Stimulated activated naive B cell treated with anti-CD40 and anti-IgM and Interleukin-4, amounts not matched to agents 10 μg/mL and 1 μg/mL and 100 μg/mL, for 72 hours (primary cell): ENCODE measurements at regions not wholly inside any gene's neighbourhood (a gene's known extent, or its start where the extent isn't known, plus 50 kb on each side); places are given as distances from the start of the nearest gene placed in this dataset.
"Not testable (repeated sequence)": the region's sequence is repeated elsewhere in the genome, so short reads cannot be mapped to it uniquely, and the experiment has no call there.

Experiments used
- ATAC-seq, 2 donors: fragments of 150-1000 bp; cut with Tn5 transposase; replicated peaks; 2 replicates each; pipeline ENCODE4 v1.10.0; 2021; ENCODE audit warnings: moderate library complexity in 1 of 2
- DNase-seq: peaks from one replicate; pipeline ENCODE4 v3.0.0; 2021
- H3K27ac Mint-ChIP-seq: one replicate; pipeline ENCODE4 v1.8.0; 2022; ENCODE audit warnings: mild to moderate bottlenecking, mixed read lengths
- H3K27me3 Mint-ChIP-seq, 2 donors: one replicate each; pipeline ENCODE4 v1.8.0; 2022; ENCODE audit warnings: mixed read lengths in 2 of 2
- H3K36me3 Mint-ChIP-seq, 2 donors: one replicate each; pipeline ENCODE4 v1.8.0; 2022; ENCODE audit warnings: mixed read lengths in 2 of 2, mild to moderate bottlenecking in 1 of 2
- H3K4me1 Mint-ChIP-seq, 2 donors: one replicate each; pipeline ENCODE4 v1.8.0; 2022; ENCODE audit warnings: mixed read lengths in 2 of 2, mild to moderate bottlenecking in 1 of 2
- H3K4me3 Mint-ChIP-seq, 2 donors: one replicate each; pipeline ENCODE4 v1.8.0; 2022; ENCODE audit warnings: mild to moderate bottlenecking in 2 of 2, mixed read lengths in 2 of 2, moderate library complexity in 1 of 2
- H3K9me3 Mint-ChIP-seq, 2 donors: one replicate each; pipeline ENCODE4 v1.8.0; 2022; ENCODE audit warnings: mixed read lengths in 2 of 2, mild to moderate bottlenecking in 1 of 2

DNA sequence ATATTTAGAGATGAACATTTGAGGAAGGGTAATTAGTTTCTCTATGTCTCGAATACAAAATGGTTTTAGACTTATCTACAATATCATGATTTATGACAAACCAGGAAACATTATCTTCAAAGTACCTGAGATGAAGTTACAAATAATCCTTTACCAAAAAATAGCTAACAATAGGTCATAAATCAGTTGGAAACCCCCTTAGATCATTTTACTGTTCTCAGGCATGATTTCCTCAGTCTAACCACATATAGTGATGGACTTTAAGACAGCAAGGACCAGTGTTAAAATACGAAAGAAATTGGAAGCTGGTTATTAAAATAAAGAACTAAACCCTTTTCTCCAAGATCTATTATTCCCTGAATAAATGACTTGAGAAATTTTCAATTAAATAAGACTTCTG is 235.4 kb downstream of the RASSF9 start:
- no peaks in the 10 kb centered on the region for H3K4me1 Mint-ChIP-seq
- no peaks in the 10 kb centered on the region for H3K27me3 Mint-ChIP-seq
- DNase-seq (no peak), ATAC-seq (no peak)
- H3K36me3 Mint-ChIP-seq, result no peaks in the 10 kb centered on the region
- peaks cover 2 to 10% of the 10 kb centered on the region in 2 donors for H3K9me3 Mint-ChIP-seq
- H3K4me3 Mint-ChIP-seq, result no peak overlapping the region
- H3K27ac Mint-ChIP-seq, result no peak overlapping the region

DNA sequence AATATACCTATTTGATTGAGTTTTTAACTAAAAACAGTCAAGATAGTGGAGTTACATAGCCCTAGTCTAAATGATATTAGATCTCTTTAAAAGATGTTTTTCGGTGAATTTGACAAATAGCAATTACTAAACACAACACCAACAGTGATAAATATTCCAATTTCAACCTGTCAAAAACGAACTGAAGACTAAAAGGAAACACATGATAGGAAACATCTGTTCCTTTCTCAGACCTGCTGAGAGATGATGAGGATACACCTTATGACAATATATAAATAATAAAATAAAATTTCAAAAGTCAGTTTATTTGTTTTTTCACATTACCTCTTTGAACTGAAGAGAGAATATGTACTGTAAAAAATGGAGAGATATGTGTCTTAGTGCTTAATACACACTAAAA is 232.7 kb downstream of the RASSF9 start:
- Mint-ChIP-seq H3K4me3 (no peak overlapping the region), H3K27me3 (no peaks in the 10 kb centered on the region), H3K36me3 (no peaks in the 10 kb centered on the region), H3K27ac (no peak overlapping the region), H3K9me3 (peaks cover 0 to 3% of the 10 kb centered on the region in 2 donors), H3K4me1 (no peaks in the 10 kb centered on the region)
- ATAC-seq (no peak), DNase-seq (no peak)

GRCh38 chr12:85606455-85606854 is 229.8 kb downstream of the RASSF9 start:
- Mint-ChIP-seq H3K27me3 (no peaks in the 10 kb centered on the region), H3K27ac (no peak overlapping the region), H3K4me1 (no peaks in the 10 kb centered on the region), H3K36me3 (no peaks in the 10 kb centered on the region), H3K9me3 (peaks cover 0 to 3% of the 10 kb centered on the region in 2 donors), H3K4me3 (no peak overlapping the region)
- DNase-seq (no peak), ATAC-seq (no peak)

- Mint-ChIP-seq H3K4me3 (no peak overlapping the region), H3K36me3 (no peaks in the 10 kb centered on the region), H3K9me3 (no peaks in the 10 kb centered on the region), H3K27ac (no peak overlapping the region), H3K4me1 (no peaks in the 10 kb centered on the region), H3K27me3 (no peaks in the 10 kb centered on the region)
- ATAC-seq, result no peak
- DNase-seq, result no peak
Measured at GRCh38 chr12:85609778-85610177, 226.4 kb downstream of the RASSF9 start.

- Mint-ChIP-seq H3K4me3 (no peak overlapping the region), H3K27ac (no peak overlapping the region), H3K27me3 (no peaks in the 10 kb centered on the region), H3K36me3 (no peaks in the 10 kb centered on the region), H3K4me1 (no peaks in the 10 kb centered on the region), H3K9me3 (no peaks in the 10 kb centered on the region)
- DNase-seq (no peak), ATAC-seq (no peak)
Measured at GRCh38 chr12:85610194-85610593, 226.0 kb downstream of the RASSF9 start.

GRCh38 chr12:85616201-85616600 is 220.0 kb downstream of the RASSF9 start:
- no peak overlapping the region for H3K4me3 Mint-ChIP-seq
- no peaks in the 10 kb centered on the region for H3K36me3 Mint-ChIP-seq
- ATAC-seq (no peak), DNase-seq (no peak)
- H3K4me1 Mint-ChIP-seq, result no peaks in the 10 kb centered on the region
- H3K27ac Mint-ChIP-seq, result no peak overlapping the region
- H3K9me3 Mint-ChIP-seq, result no peaks in the 10 kb centered on the region
- no peaks in the 10 kb centered on the region for H3K27me3 Mint-ChIP-seq

DNA sequence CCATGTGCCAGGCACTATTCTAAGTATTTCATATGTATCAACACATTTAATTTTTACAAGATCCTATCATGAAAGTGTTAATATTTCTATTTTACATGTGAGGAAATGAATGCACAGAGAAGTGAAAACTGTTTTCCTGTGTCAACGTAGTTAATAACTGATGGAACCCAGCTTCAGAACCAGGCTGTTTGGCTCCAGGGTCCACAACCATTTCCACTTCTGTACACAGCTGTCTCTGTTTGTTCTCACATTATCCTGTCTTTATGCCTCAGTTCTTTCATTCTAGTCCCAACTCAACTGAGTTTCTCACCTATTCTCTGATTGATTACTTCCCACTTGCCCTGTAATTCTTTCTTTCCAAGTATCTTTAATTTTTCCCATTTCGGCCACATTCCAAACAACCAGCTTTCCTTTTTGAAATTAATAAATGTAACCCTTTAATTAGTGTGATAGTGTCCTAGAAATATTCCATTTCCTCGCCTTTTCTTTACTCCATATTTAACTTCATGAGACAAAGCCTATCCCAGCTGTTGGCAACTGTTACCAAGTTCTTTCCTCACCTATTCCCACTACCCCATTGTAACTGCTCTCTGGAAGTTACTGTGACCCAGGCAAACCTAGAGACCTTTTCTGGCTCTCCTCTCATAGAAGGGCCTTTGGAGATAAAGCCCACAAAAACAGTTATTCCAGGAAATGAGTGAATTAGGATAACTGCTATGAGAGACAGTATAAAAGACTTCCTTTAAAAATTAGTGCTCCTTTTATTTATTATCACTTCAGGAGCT is 218.7 kb downstream of the RASSF9 start:
- no peak overlapping the region for H3K27ac Mint-ChIP-seq
- H3K4me1 Mint-ChIP-seq, result no peaks in the 10 kb centered on the region
- no peaks in the 10 kb centered on the region for H3K36me3 Mint-ChIP-seq
- no peaks in the 10 kb centered on the region for H3K27me3 Mint-ChIP-seq
- H3K9me3 Mint-ChIP-seq, result no peaks in the 10 kb centered on the region
- no peak for ATAC-seq
- no peak overlapping the region for H3K4me3 Mint-ChIP-seq
- no peak for DNase-seq

DNA sequence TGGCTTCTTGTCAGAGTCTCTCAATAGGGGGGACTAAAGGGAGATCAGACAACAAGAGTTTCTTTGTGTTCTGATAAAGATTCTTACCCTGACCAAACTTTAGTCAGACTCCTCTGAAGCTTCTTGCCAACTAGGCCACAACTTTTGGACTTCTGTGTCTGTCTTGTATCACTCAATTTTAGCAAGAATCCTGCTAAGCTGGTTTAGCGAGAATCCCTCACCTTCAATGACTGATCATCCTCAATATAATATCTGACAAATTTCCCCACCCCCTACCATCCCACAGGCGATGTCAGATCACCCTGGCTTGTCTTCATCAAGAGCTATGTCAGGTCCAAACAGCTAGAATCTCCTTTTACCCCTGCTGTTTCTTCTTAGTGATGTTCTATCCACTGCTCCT is 215.2 kb downstream of the RASSF9 start:
- no peak overlapping the region for H3K27ac Mint-ChIP-seq
- H3K4me1 Mint-ChIP-seq, result no peaks in the 10 kb centered on the region
- no peaks in the 10 kb centered on the region for H3K36me3 Mint-ChIP-seq
- H3K4me3 Mint-ChIP-seq, result no peak overlapping the region
- no peaks in the 10 kb centered on the region for H3K9me3 Mint-ChIP-seq
- no peak for DNase-seq
- no peak for ATAC-seq
- no peaks in the 10 kb centered on the region for H3K27me3 Mint-ChIP-seq

GRCh38 chr12:85623763-85624162 is 212.4 kb downstream of the RASSF9 start:
- Mint-ChIP-seq H3K4me1 (no peaks in the 10 kb centered on the region), H3K9me3 (peaks cover 3% of the 10 kb centered on the region in 2 donors), H3K27ac (no peak overlapping the region), H3K4me3 (no peak overlapping the region), H3K27me3 (no peaks in the 10 kb centered on the region), H3K36me3 (no peaks in the 10 kb centered on the region)
- DNase-seq, result no peak
- no peak for ATAC-seq

GRCh38 chr12:85625467-85625866 is 210.7 kb downstream of the RASSF9 start:
- Mint-ChIP-seq H3K27ac (no peak overlapping the region), H3K36me3 (no peaks in the 10 kb centered on the region), H3K27me3 (no peaks in the 10 kb centered on the region), H3K4me1 (no peaks in the 10 kb centered on the region), H3K4me3 (no peak overlapping the region), H3K9me3 (peaks cover 3% of the 10 kb centered on the region in 2 donors)
- ATAC-seq (no peak), DNase-seq (no peak)

DNA sequence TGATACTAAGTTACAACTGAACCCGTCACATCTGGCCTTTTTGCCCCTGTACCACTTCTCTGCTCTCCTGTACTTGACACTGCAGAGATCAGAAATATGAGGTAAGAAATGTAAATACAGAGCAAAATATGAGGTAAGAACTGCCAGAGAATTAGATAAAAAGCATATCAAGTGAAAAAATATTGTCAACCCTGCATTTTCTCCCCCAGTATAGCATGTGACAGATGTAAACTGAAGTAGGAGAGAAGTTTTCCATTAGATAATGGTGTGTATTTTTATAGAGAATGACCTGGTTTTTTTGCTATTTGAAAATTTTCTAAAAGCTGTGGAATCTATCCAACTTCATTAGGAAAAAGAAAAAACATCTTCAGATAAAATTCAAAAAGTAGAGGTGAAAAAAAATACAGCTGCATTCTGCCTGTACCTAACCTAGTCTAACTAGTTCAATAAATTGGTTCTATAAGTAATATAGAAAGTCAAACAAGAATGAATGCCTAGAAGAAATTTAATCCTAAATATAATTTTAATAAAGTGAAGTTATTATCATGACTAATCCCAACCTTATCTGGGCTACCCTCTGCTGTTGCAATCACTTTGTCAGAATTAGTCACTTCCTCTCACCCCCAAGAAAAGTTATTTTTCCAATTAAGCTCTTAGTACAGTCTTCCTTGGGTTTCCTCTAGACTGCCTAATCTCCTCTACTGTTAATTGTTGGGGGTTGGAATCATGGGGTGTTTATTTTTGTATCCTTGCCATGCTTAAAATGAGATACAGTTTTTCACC is 210.0 kb downstream of the RASSF9 start:
- no peak for ATAC-seq
- no peak for DNase-seq
- peaks cover 3% of the 10 kb centered on the region in 2 donors for H3K9me3 Mint-ChIP-seq
- H3K27ac Mint-ChIP-seq, result no peak overlapping the region
- no peaks in the 10 kb centered on the region for H3K27me3 Mint-ChIP-seq
- no peaks in the 10 kb centered on the region for H3K4me1 Mint-ChIP-seq
- no peaks in the 10 kb centered on the region for H3K36me3 Mint-ChIP-seq
- H3K4me3 Mint-ChIP-seq, result no peak overlapping the region

DNA sequence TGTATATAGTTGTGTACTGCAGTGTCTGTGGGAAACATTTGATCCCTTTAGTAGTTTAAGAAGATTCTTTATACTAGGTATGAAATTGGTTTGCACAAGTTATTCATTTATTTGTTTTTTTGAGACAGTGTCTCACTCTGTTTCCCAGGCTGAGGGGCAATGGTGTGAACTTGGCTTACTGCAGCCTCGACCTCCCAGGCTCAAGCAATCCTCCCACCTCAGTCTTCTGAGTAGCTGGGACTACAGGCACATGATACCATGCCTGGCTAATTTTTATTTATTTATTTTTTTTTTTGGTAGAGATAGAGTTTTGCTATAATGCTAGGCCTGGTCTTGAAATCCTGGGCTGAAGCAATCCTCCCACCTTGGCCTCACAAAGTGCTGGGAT is 209.4 kb downstream of the RASSF9 start:
- no peaks in the 10 kb centered on the region for H3K36me3 Mint-ChIP-seq
- no peaks in the 10 kb centered on the region for H3K27me3 Mint-ChIP-seq
- peaks cover 3% of the 10 kb centered on the region in 2 donors for H3K9me3 Mint-ChIP-seq
- no peak overlapping the region for H3K4me3 Mint-ChIP-seq
- DNase-seq (no peak), ATAC-seq (no peak)
- no peak overlapping the region for H3K27ac Mint-ChIP-seq
- no peaks in the 10 kb centered on the region for H3K4me1 Mint-ChIP-seq

DNA sequence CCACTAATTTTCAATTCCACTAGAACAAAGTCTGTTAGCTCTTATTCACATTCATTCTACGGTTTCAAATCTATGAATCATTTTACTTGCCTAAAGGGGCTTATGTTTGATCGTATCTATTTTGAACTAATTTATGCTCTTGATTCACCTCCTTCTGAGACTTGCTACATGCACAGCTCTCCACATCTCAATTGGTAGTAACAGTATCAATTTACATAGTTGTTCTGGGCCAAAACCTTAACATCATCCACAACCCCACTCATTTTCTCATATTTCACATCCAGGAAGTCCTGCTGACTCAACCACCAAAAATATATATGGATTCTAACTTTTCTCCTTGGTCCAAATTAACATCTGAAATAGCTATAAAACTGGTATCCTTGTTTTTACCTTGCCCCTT is 208.6 kb downstream of the RASSF9 start:
- H3K9me3 Mint-ChIP-seq, result peaks cover 3% of the 10 kb centered on the region in 2 donors
- no peak overlapping the region for H3K4me3 Mint-ChIP-seq
- ATAC-seq (no peak), DNase-seq (no peak)
- H3K36me3 Mint-ChIP-seq, result no peaks in the 10 kb centered on the region
- no peaks in the 10 kb centered on the region for H3K27me3 Mint-ChIP-seq
- no peaks in the 10 kb centered on the region for H3K4me1 Mint-ChIP-seq
- H3K27ac Mint-ChIP-seq, result no peak overlapping the region

GRCh38 chr12:85628562-85628961 is 207.6 kb downstream of the RASSF9 start:
- DNase-seq, H3K4me3 Mint-ChIP-seq, H3K9me3 Mint-ChIP-seq, H3K36me3 Mint-ChIP-seq, H3K4me1 Mint-ChIP-seq, ATAC-seq, H3K27ac Mint-ChIP-seq, H3K27me3 Mint-ChIP-seq: not testable (repeated sequence)

DNA sequence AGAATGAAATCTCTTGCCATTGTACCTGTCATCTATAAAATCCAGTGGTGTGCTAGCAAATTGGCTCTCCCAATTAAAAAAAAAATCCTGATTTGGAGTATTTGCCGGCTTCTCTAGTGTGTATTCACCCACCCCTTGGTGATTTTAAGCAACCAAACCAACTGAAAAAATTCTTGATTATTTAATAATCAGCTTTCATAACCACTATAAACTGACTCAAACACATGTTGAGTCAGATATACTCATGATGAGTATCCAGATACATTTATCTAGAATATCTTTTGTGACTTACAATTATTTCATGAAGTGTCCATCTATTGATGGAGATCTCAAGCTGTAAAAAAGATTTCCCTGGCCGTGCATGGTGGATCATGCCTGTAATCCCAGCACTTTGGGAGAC is 205.4 kb downstream of the RASSF9 start:
- no peak overlapping the region for H3K4me3 Mint-ChIP-seq
- H3K9me3 Mint-ChIP-seq, result peaks cover 3% of the 10 kb centered on the region in 2 donors
- no peaks in the 10 kb centered on the region for H3K36me3 Mint-ChIP-seq
- H3K27ac Mint-ChIP-seq, result no peak overlapping the region
- no peaks in the 10 kb centered on the region for H3K27me3 Mint-ChIP-seq
- ATAC-seq (no peak), DNase-seq (no peak)
- H3K4me1 Mint-ChIP-seq, result no peaks in the 10 kb centered on the region
